Mucosa of descending colon (tissue), 3 donors: ENCODE measurements at regions not wholly inside any gene's neighbourhood (a gene's known extent, or its start where the extent isn't known, plus 50 kb on each side); places are given as distances from the start of the nearest gene placed in this dataset.

Experiments
- ATAC-seq: fragments of 200-7000 bp; cut with Tn5 transposase; one replicate; pipeline ENCODE4 v1.9.1; 2020; ENCODE audit warnings: mild to moderate bottlenecking, moderate library complexity
- DNase-seq, 3 donors: peaks; one replicate each; pipeline ENCODE4 v3.0.0-alpha.2; 2020
- H3K36me3 ChIP-seq: fragments of 200-600 bp; one replicate; pipeline ENCODE4 v1.8.0; 2021; ENCODE audit warnings: low read depth, mild to moderate bottlenecking
- H3K4me1 ChIP-seq: fragments of 200-600 bp; one replicate; pipeline ENCODE4 v1.8.0; 2021; ENCODE audit warnings: low read depth, mild to moderate bottlenecking
- H3K4me3 ChIP-seq: fragments of 200-600 bp; one replicate; pipeline ENCODE4 v1.8.0; 2021; ENCODE audit warnings: mild to moderate bottlenecking
- H3K9me3 ChIP-seq: fragments of 200-600 bp; one replicate; pipeline ENCODE4 v1.8.0; 2021; ENCODE audit warnings: mild to moderate bottlenecking
- intact Hi-C, 2 donors: fragments of 100-400 bp; cut with DNase I in 1 of 2; cut with micrococcal nuclease in 1 of 2; formaldehyde crosslinking; loops; one replicate each; pipeline versions ENCODE4 v1.11.0 to v1.11.1; 2022; cut with DNase I, micrococcal nuclease
- TF ChIP-seq, protein P1 (sequence below): fragments of 200-600 bp; IDR thresholded peaks from one replicate; pipeline ENCODE4 v1.8.0; 2022; ENCODE audit warnings: antibody characterized with exemption, mild to moderate bottlenecking
- donor health status: DM: no; HTN: no; CAD: no; lungs with moderate emphysema.
- donor health status: DM: no; HTN: no; CAD: no.
- donor health status: DM: no; HTN: yes; CAD: no.

DNA sequence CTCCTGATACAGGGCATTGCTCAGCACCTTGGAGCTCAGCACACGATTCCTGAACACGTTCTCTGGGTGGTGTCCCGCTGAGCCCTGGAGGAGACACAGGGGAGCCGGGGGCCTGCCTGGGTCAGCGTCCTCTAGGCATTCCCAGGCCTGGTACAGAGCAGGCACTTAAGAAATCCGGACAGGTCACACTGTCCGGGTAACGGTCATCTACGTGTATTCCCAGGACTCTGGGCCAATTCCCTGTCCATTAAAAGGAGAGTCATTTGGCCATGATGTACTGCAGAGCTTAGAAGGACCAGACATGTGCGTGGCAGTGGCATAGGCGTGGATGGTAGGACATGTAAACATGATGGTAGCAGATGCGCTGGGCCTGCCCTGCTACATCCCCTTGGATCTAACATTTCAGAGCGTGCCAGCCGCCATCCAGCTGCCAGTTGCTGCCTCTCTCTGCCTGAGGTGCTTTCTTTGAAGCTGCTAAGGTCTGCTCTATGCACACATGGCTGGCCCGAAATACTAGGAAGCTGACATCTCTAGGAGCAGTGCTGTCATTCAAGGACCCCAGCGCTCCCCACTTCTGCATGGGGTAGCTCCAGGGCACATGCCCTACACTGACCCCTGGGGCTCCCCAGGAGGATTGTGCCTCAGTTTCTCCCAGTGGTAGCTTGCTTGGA lies 273.1 kb upstream of the RTL1 start:
- DNase-seq, result no peak
- no peaks in the 10 kb centered on the region for H3K4me1 ChIP-seq
- TF ChIP-seq, protein P1, sequence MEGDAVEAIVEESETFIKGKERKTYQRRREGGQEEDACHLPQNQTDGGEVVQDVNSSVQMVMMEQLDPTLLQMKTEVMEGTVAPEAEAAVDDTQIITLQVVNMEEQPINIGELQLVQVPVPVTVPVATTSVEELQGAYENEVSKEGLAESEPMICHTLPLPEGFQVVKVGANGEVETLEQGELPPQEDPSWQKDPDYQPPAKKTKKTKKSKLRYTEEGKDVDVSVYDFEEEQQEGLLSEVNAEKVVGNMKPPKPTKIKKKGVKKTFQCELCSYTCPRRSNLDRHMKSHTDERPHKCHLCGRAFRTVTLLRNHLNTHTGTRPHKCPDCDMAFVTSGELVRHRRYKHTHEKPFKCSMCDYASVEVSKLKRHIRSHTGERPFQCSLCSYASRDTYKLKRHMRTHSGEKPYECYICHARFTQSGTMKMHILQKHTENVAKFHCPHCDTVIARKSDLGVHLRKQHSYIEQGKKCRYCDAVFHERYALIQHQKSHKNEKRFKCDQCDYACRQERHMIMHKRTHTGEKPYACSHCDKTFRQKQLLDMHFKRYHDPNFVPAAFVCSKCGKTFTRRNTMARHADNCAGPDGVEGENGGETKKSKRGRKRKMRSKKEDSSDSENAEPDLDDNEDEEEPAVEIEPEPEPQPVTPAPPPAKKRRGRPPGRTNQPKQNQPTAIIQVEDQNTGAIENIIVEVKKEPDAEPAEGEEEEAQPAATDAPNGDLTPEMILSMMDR, result no peak
- H3K36me3 ChIP-seq, result no peaks in the 10 kb centered on the region
- H3K9me3 ChIP-seq, result no peaks in the 10 kb centered on the region
- no peak for ATAC-seq
- H3K4me3 ChIP-seq, result no peak overlapping the region
- intact Hi-C loops, result no loop called here

DNA sequence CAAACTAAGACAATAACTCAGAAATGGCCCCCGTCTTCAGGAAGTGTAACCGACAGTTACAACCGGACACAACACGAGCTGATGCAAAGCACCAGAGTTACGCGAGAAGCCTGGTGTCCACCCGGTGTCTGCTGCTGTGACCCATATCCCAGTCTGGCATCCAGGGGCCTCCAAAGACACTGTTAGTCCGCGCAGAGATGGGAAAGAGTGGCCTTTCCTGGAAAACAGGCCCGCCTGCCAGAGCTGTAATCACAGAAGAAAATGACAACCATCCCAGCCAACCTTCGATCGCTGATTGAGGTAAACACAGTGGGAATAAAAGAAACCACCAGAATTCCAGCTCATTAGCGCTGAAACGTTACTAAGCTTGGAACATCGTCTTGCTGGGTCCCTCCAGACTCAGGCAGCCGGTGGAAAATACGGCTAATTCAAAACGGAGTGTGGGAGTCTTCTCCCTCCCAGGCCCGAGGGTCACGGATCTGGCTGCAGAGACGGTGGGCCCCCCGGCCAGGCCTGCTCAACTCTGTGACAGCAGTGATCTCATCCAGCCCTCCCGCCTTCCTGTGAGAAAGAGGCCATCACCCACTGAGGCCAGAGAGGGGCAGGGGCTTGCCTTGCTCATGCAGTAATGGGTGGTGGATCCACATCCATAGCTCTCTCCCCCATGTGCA lies 273.9 kb upstream of the RTL1 start:
- Histone ChIP-seq H3K4me1 (no peaks in the 10 kb centered on the region), H3K4me3 (no peak overlapping the region), H3K9me3 (no peaks in the 10 kb centered on the region), H3K36me3 (no peaks in the 10 kb centered on the region)
- no peak for ATAC-seq
- TF ChIP-seq, protein P1, result no peak
- DNase-seq, result no peak
- intact Hi-C loops, result no loop called here

DNA sequence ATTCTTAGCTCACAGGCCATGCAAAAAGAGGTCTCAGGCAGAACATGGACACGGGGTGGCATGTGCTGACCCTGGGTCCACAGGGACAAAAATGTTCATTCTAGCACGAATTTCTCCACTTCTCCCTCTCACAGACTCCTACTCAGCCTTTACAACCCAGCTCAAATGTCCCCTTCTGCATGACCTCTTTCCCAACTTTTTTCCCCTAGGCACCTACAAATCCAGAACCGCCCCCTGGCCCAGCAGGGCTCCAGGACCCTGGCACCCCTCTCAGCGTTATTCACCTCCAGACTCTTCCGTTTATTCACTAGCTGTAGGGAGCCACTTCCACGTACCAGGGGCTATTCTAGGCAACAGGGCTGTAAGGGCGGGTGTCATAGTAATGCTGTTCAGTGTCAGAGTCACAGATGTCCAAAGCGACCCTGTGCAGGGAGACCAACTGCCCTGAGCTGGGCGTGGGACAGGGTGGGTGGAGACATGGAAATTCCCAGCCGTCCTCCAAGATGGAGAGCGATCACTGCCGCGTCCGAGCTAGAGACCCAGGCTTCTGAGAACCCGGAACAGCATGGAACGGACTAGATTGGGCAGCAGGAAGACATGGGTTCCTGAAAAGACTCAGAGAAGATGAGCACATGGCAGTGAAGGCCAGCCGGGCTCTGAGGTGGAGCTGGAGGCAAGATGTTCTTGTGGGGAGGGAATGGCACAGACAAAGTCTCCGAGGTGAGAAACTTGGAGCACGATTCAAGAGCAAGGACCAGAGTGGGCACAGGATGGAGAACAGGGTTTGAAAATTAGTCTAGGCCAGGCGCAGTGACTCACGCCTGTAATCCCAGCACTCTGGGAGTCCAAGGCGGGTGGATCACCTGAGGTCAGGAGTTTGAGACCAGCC lies 274.9 kb upstream of the RTL1 start:
- TF ChIP-seq, protein P1, result no peak

DNA sequence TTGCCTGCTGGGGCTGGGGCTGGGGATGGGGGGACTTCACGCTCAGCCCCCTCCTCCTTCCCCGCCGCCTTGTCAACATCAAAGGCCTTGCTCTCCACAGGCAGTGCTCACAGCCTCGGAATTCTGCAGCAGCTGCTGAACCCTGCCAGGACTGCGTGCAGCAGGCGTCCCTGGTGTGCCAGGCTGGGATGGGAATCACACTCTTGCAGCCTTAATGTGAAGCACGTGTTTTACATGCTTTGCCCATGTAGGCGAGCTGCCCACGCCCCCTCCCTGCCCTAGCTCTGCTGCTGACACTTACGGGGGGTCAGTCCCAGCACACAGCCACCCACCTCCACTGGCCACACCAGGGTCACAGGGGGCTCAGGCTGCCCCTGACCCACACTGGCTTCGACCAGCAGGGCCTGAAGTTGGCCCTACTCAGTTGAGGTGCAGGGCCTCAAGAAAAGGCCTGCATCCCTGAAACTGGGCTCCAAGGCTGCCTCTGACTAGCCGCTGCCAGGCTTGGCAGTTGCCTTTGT lies 276.2 kb upstream of the RTL1 start:
- intact Hi-C loops, result no loop called here
- Histone ChIP-seq H3K4me3 (no peak overlapping the region), H3K36me3 (no peaks in the 10 kb centered on the region), H3K4me1 (no peaks in the 10 kb centered on the region), H3K9me3 (no peaks in the 10 kb centered on the region)
- ATAC-seq (no peak), DNase-seq (no peak)
- TF ChIP-seq, protein P1, result no peak

More for the DNA sequence above, 274.9 kb upstream of the RTL1 start:
- ATAC-seq (no peak), DNase-seq (no peak)
- Histone ChIP-seq H3K9me3 (no peaks in the 10 kb centered on the region), H3K4me1 (no peaks in the 10 kb centered on the region), H3K36me3 (no peaks in the 10 kb centered on the region), H3K4me3 (no peak overlapping the region)
- intact Hi-C loops, result no loop called here

DNA sequence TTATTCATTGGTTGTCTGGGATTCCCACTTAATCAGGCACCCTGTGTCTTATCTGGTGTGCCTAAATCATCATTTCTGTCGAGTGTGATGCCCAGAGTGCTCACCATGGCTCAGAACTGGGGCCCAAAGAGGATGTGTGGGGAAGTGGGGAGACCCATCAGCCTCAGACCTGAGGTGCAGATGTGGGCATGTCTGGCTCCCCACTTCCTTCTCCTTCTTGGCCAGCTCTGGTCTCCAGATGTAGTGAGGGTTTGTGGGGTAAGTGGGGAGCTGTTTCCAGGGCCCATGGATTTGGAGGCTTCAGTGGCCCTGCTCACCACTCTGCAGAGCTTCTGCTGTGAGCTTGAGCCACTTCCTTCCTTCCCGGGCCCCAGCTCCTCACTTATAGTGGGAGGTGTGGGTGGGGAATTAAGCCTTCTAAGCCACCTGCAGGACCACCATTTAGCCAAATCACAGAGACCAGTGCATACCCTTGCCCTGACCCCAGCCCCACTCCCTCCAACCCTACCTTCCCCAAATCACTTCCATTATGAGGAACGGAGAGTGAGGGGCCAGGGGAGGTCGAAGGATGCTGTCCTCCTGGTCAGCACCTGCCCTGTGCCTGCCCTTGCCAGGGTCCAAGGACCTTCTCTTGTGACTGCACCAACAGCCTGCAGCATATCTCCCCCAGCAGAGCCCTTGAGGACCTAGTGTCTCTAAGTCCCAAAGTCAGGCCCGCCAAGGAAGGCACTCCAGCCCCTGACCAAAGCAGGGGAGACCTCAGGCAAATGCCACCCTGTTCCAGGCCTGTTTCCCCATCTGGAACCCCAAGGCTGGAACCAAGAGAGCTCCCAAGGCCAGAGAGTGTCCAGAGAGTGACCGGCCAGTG lies 278.2 kb upstream of the RTL1 start:
- no peak for ATAC-seq
- H3K36me3 ChIP-seq, result no peaks in the 10 kb centered on the region
- intact Hi-C loops, result no loop called here
- H3K4me1 ChIP-seq, result no peaks in the 10 kb centered on the region
- H3K9me3 ChIP-seq, result no peaks in the 10 kb centered on the region
- no peak for DNase-seq
- H3K4me3 ChIP-seq, result no peak overlapping the region
- TF ChIP-seq, protein P1, result no peak
